CD1c-positive myeloid dendritic cell (primary cell): ENCODE measurements at regions not wholly inside any gene's neighbourhood (a gene's known extent, or its start where the extent isn't known, plus 50 kb on each side); places are given as distances from the start of the nearest gene placed in this dataset.
A peak's percentile ranks its signal among the peaks of the same experiment; 100 is the strongest.
"Not testable (repeated sequence)": the region's sequence is repeated elsewhere in the genome, so short reads cannot be mapped to it uniquely, and the experiment has no call there.

Experiments used
- DNase-seq: peaks from one replicate; pipeline ENCODE4 v3.0.0-alpha.2; 2016; ENCODE audit errors: extremely low spot score

DNA sequence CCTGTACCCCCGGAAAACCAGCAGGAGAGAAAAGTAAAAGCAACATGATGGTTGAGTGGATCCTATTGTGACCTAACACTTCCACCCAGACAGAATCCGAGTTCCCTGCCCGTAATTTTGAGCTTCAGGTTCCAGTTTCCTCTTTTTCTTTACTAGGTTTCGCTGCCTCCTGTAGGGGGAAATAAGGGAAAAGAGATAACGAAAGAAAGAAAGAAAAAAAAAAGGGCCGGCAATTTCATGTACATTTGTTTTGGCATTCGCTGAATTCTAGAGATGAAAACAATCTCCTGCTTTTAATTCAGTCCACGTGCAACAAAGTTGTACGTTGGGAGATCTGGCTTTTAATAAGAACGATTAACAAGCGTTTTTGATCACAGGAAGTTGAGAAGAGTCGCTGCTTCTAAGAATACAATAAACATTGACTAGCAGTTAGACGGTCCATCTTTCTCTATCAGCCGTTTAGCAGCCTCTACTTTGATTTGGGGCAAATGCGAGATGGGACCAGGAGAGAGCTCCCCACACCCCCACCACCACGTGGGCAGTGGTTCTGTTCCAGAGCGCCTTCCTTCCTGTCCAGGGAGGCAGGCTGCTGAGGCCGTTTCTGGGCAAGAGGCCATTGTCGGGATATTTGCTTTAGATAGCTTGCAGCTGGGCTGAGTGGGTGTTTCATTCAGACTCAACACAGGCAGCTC, 155.9 kb upstream of the RUNX1 start:
- DNase-seq = peak; percentile 65

DNA sequence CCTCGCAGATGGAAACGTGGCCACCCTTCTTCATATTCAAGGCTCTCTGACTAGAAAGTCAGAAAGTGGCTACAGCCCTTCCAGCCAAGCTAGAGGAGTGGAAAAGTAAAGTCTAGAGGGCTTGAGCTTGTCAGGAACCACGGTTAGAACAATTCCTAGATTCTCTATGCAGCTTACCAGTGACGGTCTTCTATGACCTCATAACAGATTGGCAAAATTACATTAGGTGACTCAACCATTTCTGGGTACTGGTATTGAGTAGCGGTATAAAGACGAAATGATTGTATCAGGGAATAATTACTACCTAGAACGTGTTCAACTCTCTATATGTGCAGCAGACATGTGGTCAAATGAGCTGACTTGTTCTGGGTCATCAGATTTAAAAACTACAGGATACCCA, 155.0 kb upstream of the RUNX1 start:
- no peak for DNase-seq

DNA sequence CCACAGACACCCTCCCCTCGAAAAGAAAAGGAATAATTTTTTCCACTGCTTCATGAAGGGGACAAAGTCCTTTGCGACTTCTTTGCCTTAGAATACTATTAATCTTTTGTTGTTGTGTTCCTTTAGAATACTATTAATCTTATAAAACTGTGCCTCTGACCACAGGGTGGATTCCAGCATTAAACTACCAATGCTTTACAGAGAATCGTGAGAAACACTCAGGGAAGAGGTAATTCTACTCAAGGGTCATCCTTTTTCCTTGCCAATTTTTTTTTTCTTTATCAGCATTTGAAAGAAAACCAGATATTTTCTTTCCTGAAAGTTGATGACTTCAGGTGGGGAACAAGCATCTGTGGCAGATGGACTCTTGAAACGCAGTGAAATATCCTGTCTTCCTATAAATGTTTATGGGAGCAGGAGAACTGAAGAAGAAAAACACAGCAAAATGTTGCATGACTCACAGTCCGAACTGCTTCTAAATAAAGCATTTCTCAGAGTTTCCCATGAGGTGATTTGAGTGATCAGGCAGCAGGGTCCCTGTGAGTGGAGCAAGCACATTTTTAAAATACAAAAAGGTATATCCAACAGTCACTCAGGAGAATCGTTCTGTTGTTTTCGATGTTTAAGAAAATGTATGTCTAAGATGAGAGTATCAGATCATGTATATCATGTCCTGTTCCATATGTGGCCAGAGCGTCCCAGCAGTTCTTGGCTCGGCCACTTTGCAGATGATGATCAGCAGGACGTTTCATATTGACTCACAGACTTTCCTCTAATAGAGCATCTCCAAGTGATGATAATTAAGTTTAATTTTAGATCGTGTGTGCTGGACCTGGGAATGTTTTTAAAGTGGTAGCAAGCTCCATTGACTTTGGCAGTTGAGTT, 154.2 kb upstream of the RUNX1 start:
- DNase-seq = no peak

DNA sequence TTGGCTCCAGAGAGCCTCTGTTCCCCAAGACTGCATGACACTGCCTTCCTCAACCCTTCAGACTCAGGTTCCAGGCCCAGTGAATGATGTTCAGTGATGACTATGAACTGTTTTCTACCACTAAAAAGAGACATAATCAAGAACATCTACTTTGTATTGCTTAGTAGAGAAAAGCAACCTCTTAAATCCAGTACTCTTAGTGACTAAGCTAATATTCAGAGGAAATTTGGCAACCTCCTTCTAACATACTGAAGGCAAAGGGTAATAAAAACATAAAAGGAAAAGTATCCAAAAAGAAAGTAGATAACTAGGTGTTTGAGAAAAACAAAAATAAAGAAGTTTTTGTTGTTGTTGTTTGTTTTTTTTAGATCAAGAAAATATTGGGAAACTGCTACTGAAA, 153.3 kb upstream of the RUNX1 start:
- no peak for DNase-seq

DNA sequence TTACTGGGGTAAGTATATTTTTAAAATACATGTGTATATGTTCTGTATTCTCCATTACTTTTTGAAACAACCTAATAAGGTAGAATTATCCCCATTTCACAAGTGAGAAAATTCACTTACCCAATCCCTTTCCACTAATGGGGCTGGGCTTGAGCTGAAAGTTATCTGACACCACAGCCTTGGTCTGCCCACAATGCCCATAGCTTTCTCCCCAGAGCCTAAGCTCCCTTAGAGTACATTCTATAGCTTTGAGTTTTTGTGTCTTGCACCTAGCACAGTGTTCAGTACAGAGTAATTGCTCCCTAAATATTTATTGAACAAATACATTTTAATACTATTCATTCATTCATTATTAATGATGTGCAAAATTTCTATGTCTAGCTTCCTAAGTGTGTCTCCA, 152.7 kb upstream of the RUNX1 start:
- DNase-seq = no peak

DNA sequence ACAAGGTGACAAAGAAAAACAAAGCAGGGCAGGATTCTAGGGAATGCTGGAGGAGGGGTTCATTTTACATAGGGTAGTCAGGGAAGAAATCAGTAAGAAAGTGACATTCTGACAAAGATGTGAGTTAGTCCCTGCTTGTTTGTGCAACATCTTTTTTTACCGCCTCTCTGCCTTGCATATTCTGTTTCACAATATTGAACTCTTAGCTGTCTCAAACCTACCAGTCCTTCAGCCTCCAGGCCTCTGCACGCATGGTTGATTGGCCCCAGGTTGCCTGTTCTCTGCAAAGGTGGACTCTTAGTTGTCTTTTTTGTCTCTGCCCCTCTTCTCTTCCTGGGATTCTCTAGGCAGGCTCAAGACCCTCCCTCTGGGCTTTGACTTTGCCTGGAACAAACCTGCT, 152.2 kb upstream of the RUNX1 start:
- no peak for DNase-seq

DNA sequence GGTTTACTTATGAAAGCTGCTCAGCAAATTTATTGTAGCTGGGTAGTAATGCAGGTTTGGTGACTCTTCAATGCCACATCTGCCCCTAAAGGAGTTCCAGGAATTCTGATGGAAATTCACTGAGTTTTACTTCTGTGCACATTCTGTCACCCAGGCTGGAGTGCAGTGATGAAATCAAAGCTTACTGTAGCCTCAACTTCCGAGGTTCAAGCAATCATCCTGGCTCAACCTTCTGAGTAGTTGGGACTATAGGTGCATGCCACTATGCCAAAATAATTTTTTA, 150.6 kb upstream of the RUNX1 start:
- no peak for DNase-seq

DNA sequence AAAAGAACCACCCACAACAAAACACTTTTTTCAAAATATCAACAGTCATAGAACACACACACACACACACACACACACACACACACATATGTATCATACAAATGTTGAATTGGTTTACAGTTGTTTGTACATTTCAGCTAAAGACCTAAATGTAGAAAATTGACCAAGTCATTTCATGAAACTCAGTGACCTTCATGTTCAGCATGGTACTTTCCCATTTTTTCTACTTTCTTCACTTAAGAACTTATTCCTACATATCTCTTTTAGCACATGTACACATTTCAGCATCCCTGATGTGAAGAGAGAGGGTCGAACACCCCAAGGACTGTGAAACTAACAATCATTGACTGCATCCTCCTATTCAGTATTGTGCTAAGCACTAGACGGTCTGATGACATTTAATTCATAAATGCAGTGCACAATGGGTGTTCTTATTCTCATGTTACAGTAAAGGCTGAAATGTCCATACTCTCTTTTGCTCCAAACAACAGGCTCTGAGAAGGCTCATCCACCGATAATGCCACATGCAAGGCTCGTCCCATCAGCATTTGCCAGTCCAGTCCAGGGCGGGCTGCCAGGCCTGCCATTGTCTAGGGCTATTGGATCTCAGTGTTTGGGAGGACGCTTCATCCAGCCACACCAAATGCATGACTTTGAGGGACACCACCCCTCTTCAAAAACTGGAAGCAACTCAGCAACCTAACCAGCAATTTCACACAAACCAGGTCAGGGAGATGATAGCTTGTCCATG, 150.1 kb upstream of the RUNX1 start:
- no peak for DNase-seq

DNA sequence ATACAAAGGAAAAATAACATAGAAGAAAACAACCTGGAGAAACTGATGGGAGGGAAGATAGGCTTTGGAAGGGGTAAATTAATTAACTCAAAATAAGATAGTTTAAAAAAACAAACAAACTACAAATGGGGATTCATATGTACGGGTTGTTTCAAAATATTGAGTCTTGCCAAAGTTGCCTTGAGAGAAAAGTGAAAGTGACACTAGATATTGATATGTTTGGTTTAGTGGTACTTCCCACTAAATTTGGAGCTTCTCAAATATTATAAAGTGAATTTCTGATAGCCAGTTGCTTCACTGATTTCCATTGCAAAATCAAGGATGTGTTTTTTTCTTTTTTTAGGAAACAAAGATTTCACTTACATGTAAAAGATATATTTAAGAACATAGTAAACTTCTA, 149.5 kb upstream of the RUNX1 start:
- DNase-seq = no peak

DNA sequence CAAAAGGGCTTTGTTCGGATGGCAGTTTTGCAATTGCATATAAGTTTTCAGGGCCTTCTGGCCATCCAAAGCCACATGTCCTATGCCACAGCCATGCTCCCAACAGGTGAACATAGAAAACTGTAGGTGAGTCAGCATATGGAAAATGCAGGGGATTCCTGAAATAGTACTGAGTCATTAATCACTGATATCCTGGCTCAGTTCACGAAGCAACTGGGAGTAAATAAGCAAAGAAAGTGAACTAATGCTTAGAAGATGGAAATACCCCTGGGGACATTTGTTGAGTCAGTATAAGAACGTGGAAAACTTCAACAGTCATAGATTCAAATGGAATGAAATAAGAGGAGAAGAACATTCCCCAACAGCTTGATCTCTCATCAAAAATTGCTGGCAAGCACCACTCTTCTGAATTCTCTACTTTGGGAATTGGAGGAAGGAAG, 148.9 kb upstream of the RUNX1 start:
- DNase-seq = no peak

DNA sequence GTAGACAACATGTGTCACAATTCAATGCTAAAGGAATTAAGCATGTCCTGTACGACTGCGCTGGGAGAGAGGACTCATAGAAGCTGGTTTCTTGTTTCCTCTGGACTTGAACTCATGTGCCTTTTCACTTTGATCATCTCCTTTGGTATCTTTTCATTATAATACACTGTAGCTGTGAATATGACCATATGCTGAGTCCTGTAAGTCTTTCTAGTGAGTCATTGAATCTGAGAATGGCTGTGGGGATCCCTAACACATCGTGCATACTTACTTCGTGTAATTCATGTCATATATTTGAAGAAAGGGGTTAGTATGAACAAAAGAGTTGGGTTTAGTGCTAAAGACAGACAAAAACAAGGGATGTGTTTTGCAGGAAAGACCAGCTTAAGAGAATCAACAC, 148.1 kb upstream of the RUNX1 start:
- no peak for DNase-seq

DNA sequence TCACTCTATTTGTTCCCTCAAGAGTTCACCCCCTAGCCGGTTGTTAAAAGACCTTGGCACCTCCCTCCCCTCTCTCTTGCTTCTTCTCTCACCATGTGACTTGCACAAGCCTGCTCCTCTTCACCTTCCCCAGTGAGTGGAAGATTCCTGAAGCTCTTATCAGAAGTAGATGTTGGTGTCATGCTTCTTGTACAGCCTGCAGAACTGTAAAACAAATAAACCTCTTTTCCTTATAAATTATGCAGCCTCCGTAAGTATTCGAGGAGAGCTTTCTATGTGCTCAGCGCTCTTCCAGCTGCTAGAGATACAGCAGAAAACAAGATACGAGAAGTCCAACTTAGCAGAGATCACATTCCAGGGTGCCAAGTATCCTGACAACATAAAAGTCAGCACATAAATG, 147.0 kb upstream of the RUNX1 start:
- DNase-seq = no peak

DNA sequence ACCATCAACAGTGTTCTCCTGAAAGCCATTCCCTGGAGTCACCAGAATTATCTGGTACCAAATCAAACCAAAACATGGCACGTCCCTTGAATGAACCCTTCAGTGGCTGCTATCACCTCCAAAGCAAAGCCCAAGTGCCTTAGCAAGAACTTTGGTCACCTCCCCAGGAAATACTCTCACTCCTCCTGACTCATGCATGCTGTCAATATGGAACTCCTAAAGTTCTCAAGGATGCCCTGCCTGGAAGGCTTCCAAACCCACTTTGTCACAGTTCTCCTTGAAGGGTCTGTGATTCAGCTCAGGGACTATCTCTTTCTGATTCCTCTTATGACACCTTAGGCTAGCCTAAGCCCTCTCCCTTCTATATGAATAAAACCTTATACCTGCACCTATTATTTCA, 146.1 kb upstream of the RUNX1 start:
- no peak for DNase-seq

DNA sequence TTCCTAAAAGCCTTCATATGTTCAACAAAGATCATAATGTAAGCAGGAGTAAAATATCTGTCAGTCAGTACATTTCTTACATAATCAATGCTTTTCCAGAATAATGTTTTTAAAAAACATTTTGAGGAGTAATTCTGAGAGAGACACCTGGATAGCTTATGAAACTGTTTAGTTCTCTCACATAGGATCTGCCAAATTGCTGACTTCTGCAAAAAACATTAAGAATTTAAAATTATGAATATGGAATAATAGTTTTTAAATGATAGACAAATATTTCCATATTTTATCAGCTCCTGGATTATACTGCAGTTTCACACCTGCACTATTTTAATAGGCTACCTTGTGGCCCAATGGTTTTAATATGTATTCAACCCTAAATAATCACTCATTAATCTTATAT, 142.7 kb upstream of the RUNX1 start:
- DNase-seq = no peak

DNA sequence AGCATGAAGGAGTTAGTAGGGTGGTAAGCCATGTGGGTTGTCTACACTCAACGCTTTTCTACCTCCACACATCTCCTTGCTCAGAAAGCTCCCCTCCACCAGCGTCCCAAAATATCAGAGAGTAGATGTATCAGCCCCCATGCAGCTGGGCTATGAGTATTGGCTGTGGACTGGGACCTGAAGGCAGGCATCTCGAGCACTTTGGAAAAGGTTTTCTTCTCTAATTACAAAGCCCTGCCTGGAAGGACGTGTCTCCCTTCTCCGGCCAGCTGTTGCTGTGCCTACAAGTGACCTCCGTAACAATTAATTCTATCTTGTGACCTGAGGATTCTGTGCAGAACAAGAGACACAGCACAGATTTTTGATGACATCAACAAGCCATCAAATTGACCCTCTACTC, 142.0 kb upstream of the RUNX1 start:
- no peak for DNase-seq

DNA sequence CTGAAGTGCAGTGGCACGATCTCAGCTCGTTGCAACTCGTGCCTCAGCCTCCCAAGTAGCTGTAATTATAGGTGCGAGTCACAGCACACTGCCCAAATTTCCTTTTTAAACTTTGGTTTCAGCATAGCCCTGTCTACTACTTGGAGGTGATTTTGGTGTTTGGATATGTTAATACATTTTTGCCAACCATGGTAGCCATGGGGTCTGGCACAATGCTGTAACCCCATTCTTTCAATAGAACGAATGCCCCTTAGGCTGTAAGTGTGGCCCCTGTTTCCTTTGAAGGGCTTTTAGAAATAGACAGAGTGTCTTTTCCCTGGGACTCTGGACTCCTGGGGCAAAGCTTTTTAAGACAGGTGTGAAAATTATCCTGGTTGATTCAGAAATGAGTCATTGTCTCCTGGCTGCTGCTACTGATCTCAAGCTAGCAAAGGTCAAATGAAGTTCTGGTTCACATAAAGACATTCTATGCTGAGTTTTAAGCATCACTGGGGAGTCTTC, 141.1 kb upstream of the RUNX1 start:
- no peak for DNase-seq

DNA sequence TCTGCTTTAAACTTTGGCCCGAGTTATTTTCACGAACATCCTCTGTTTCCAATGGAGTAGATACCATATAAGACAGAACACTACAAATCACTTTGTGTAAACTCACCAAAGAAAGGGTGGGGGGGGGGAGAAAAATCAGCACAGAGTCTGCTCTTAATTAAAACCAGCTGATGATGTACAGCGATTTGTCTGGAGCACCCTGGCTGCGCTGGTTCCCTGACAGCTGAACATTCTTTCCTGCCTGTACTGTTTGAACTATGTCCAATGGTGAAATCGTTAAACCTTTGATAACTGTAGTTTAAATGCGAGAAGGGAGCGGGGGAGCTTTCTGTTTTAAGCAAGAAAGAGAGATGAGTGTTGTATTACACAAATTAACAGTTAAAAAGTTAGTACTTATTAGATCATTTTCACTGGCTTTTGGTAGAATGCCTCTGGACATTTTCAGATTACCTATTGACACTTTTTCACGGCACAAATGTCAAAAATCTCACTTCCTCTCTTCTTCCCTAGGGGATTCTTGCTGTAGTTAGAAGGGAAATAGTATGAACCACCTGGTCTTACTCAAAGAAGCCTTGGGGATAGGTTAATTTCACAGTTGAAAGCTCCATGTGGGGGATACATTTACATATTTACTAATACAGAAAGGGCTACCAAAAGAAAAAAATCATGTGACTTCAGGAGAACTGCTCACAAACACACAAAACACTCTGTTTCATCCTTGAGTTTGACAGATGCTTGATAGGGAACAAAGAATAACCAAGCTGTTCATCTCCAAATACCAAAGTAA, 140.2 kb upstream of the RUNX1 start:
- DNase-seq = peak; percentile 2

DNA sequence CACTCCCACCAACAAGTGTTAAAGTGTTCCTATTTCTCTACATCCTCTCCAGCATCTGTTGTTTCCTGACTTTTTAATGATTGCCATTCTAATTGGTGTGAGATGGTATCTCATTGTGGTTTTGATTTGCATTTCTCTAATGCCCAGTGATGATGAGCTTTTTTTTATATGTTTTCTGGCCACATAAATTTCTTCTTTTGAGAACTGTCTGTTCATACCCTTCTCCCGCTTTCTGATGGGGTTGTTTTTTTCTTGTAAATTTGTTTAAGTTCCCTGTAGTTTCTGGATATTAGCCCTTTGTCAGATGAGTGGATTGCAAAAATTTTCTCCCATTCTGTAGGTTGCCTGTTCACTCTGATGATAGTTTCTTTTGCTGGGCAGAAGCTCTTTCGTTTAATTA, 134.3 kb upstream of the RUNX1 start:
- DNase-seq = not testable (repeated sequence)

DNA sequence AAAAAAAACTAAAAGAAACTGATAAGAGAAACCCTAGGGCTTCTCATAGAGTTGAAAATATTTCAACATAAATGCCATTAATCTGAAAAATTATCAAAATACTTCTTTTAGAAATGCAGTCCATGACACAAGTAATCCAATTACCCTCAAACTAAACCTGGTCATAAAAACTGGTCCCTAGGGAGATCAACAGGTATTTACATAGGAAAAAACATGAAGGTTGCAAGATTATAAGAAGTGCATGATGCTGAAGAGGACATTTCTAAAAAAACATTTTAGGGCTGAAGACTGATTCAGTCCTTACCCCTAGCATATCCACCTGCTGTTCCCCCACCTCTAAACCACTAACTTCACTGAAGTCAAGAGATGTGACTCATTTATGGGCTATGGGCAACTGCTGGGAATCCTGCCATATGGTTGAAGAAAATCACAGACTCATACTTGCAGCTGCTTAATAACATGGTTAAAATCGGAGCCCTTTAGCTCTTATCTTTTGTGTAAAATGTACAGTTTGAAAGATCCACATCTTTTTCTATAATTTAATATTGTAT, 131.0 kb upstream of the RUNX1 start:
- DNase-seq = no peak

DNA sequence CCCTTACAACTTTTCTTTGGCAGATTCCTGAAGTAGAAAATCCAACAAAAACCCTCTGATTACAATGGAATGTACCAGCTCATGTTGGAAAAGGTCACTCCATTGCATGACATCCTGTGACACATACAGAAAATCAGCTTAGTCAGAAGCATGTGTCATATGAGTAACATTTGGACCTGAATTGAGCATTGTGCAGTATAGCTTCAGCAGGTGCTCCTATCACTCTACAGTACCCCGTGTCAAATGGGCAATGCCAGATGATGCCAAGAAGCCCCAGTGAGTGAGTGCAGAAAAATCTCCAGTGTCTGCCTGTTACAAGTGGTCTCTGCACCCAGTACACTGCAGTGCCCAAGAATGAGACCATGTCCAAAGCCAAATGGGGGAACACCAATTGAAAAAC, 129.7 kb upstream of the RUNX1 start:
- no peak for DNase-seq

DNA sequence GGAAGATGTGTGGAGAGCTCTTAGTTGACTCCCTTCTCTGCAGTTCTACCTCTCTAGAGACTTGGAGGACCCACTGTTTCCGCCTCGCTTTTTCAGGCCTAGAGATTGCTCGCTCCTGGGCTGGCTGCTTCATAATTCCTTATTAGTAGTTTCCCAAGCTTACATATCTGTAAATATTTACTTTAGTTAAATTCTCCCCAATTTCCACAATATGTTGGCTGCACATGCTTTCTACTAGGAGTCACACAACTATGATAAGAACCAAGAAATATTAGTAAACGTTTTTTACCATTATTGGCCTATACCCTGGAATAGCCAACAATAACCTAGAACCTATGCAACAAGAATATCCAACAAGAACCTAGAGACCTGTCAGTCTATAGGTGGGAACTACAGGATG, 129.0 kb upstream of the RUNX1 start:
- no peak for DNase-seq

DNA sequence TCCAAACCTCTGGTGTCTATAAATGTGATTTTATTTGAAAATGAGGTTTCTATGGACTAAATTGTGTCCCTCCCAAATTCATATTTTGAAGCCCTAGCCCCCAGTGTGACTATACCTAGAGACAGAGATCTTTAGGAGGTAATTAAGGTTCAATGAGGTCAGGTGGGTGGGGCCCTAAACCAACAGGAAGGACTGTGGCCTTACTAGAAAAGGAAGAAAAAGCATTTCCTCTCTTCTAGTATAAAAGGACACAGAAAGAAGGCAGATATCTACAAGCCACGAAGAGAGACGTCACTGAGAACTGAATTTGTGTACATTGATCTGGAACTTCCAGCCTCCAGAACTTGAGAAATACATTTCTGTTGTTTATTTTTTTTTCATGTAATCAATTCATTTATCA, 123.1 kb upstream of the RUNX1 start:
- DNase-seq = no peak
